GM12875 (cell line): ENCODE measurements at regions not wholly inside any gene's neighbourhood (a gene's known extent, or its start where the extent isn't known, plus 50 kb on each side); places are given as distances from the start of the nearest gene placed in this dataset.
"Not testable (repeated sequence)": the region's sequence is repeated elsewhere in the genome, so short reads cannot be mapped to it uniquely, and the experiment has no call there.

Experiments used
- H3K4me3 ChIP-seq: one replicate; pipeline ENCODE4 v1.5.1; 2011; ENCODE audit warnings: low read depth, low read length, control low read depth
- CTCF ChIP-seq: IDR thresholded peaks from 2 replicates; pipeline ENCODE4 v1.5.1; 2011; ENCODE audit warnings: low read depth, mild to moderate bottlenecking, control low read depth, inconsistent platforms, low read length, moderate library complexity, borderline replicate concordance; ENCODE audit not compliant: insufficient read depth

GRCh38 chr4:55028196-55028595 is 97.2 kb downstream of the KDR start:
- no peak for TF ChIP-seq CTCF
- no peak overlapping the region for H3K4me3 ChIP-seq

- no peak overlapping the region for H3K4me3 ChIP-seq
- no peak for TF ChIP-seq CTCF
These were observed 97.8 kb downstream of the KDR start for GRCh38 chr4:55027596-55027995.

- not testable (repeated sequence) for H3K4me3 ChIP-seq
These were observed 99.9 kb downstream of the KDR start for GRCh38 chr4:55025456-55025855.

GRCh38 chr4:55023030-55023429 is 102.4 kb downstream of the KDR start:
- no peak overlapping the region for H3K4me3 ChIP-seq
- TF ChIP-seq CTCF = no peak

GRCh38 chr4:55021214-55021613 is 104.2 kb downstream of the KDR start:
- TF ChIP-seq CTCF = no peak

GRCh38 chr4:55020131-55020530 is 105.3 kb downstream of the KDR start:
- no peak for TF ChIP-seq CTCF
- no peak overlapping the region for H3K4me3 ChIP-seq

More at GRCh38 chr4:55021214-55021613, 104.2 kb downstream of the KDR start:
- no peak overlapping the region for H3K4me3 ChIP-seq

- no peak for TF ChIP-seq CTCF
- no peak overlapping the region for H3K4me3 ChIP-seq
These were observed 106.4 kb downstream of the KDR start for GRCh38 chr4:55018978-55019377.

- H3K4me3 ChIP-seq = no peak overlapping the region
- TF ChIP-seq CTCF = no peak
These were observed 106.9 kb downstream of the KDR start for GRCh38 chr4:55018521-55018920.
